ENCODE measurements at regions not wholly inside any gene's neighbourhood (a gene's known extent, or its start where the extent isn't known, plus 50 kb on each side); places are given as distances from the start of the nearest gene placed in this dataset.

DNA sequence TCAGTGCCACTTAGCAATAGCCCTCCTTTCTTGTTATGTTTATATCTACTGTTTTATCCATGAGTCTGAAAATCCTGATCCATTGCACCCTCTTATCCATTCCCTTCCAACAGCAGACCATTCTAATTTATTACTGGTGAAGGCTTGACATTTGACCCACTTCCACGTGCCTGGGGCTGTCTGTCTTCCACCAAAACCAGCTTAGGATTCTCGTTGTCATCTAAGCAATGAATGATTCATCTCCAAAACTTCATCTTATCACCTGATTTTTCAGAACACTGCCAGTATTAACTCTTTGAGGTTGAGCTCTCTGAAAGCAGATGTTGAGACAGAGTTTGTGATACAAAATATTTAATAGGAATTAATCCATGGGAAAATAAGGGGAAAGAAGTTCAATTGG lies 277.8 kb upstream of the FBXL7 start:
- DNase-seq (ENCODE audit: extremely low read depth, low read depth) = no peak

DNA sequence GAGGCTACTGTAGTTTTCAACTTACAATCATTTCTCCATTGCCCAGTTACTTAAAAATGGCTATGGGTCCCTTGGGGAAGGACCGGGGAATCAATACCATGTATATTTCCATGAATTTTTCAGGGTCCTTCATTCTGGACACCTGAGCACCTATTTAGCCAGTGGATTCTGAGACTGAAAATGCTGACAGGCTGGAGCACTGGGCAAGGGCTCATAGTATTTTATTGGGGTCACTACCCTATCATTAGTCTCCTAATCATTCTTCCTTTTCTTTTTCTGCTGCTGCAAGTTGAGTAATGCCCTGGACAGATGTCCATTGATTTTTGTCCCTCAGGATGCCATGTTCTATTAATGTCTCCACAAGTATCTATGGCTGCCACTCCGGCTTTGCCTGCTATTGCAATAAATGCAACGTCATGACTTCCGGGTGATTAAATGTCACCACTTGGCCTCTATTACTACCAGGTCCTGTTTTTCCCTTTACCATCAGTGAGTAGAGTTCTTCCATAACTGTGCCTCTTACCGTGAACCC lies 279.3 kb upstream of the FBXL7 start:
- TF ChIP-seq, protein P1, sequence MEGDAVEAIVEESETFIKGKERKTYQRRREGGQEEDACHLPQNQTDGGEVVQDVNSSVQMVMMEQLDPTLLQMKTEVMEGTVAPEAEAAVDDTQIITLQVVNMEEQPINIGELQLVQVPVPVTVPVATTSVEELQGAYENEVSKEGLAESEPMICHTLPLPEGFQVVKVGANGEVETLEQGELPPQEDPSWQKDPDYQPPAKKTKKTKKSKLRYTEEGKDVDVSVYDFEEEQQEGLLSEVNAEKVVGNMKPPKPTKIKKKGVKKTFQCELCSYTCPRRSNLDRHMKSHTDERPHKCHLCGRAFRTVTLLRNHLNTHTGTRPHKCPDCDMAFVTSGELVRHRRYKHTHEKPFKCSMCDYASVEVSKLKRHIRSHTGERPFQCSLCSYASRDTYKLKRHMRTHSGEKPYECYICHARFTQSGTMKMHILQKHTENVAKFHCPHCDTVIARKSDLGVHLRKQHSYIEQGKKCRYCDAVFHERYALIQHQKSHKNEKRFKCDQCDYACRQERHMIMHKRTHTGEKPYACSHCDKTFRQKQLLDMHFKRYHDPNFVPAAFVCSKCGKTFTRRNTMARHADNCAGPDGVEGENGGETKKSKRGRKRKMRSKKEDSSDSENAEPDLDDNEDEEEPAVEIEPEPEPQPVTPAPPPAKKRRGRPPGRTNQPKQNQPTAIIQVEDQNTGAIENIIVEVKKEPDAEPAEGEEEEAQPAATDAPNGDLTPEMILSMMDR (IDR thresholded peaks at IDR 0.05; ENCODE audit: low read depth, low read length, missing control alignments) = no peak
- DNase-seq (ENCODE audit: extremely low read depth, low read depth) = no peak
- H3K4me3 ChIP-seq (replicated peaks; ENCODE audit: low read depth, low read length) = no peak overlapping the region

More for the DNA sequence above, 277.8 kb upstream of the FBXL7 start:
- no peak overlapping the region for H3K4me3 ChIP-seq (replicated peaks; ENCODE audit: low read depth, low read length)
- TF ChIP-seq, protein P1 (IDR thresholded peaks at IDR 0.05; ENCODE audit: low read depth, low read length, missing control alignments) = no peak

DNA sequence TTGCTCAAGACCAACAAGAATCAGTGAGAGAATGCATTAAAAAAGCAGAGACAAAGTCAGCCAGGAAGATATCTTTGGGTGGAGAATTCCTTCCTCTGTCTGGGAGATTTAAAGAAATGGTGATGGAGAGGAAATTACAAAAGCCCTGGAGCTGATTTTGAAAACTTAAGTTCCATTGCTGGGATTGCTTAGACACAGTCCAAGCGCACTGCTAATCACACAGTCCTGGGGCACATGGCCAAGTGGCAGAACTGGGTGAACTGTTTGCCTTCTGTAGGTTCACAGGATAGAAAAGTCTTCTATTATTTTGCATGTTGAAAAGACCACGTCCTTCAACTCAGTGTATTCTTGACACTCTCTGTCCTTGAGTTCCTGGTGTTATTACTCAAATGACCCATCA lies 284.9 kb upstream of the FBXL7 start:
- no peak for DNase-seq (ENCODE audit: extremely low read depth, low read depth)

DNA sequence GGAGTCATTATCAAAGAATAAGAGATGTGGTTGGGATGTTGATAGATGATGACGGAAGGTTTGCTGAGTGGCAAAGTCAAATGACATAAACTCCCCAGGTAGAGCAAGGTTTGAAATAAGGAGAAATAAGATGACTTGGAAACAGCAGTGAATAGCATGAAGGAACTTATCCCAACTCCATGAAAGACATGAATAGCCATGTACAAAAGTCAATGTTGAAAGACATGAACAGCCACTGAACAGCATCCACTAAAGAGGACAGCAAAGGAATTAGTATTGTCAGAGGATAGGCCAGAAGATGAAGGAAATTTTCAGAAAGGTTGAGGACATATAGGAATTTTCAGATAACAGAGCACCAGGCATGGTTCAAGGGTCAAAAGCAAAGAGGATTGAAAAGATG lies 286.0 kb upstream of the FBXL7 start:
- TF ChIP-seq, protein P1 (IDR thresholded peaks at IDR 0.05; ENCODE audit: low read depth, low read length, missing control alignments) = no peak
- H3K4me3 ChIP-seq (replicated peaks; ENCODE audit: low read depth, low read length) = no peak overlapping the region
- no peak for DNase-seq (ENCODE audit: extremely low read depth, low read depth)

More for the DNA sequence above, 284.9 kb upstream of the FBXL7 start:
- no peak overlapping the region for H3K4me3 ChIP-seq (replicated peaks; ENCODE audit: low read depth, low read length)
- TF ChIP-seq, protein P1 (IDR thresholded peaks at IDR 0.05; ENCODE audit: low read depth, low read length, missing control alignments) = no peak

DNA sequence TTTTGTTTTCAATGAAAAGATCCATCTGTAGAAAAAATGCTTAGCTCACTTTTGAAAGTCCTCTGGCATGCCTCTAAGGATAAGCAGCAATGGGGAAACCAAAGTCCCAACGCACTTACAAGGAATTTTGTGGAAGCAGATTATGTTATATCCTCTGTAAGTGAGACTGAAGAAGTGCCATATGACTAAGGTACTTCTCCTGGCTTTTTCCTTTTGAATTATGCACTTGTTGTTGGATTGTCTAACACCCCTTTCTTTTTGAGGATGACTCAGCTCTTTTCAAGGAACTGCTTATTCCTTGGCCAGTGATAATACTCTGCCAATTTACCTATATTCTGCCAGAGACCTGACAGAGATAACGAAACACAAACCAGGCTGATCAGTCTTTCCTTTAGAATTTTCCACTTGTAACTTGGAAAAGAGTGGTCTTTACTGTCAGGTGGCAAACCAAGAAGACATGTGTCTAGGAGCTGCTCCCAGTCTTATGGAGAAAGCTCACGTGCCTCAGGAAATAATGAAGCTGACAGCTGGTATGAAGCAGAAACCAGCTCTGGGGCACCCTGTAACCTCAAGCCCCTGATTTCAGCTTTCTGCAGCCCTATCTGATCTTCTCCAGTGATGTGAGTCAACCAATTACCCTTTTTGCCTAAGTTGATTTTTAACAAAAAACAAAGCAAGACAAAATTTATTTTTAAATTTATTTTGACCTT lies 290.8 kb upstream of the FBXL7 start:
- no peak overlapping the region for H3K4me3 ChIP-seq (replicated peaks; ENCODE audit: low read depth, low read length)
- TF ChIP-seq, protein P1 (IDR thresholded peaks at IDR 0.05; ENCODE audit: low read depth, low read length, missing control alignments) = no peak
- DNase-seq (ENCODE audit: extremely low read depth, low read depth) = no peak

DNA sequence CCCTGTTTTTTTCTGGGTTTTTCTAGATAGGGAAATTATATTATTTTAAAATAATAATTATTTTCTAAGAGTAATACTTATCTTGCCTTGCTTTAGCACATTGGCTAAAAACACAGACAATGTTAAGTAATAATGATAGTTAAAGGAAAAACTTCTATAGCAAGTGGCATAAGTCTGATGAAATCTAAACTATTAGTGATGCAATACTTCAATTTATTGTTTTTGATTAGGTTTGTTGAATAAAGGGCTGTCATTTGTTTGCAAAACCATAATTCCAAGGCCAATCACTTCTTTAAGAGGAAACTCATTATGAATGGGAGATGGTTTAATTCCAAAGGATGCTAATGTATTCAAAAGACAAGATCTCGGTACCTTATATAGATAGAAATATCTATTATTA lies 293.8 kb upstream of the FBXL7 start:
- no peak for DNase-seq (ENCODE audit: extremely low read depth, low read depth)
- TF ChIP-seq, protein P1 (IDR thresholded peaks at IDR 0.05; ENCODE audit: low read depth, low read length, missing control alignments) = no peak
- no peak overlapping the region for H3K4me3 ChIP-seq (replicated peaks; ENCODE audit: low read depth, low read length)
